Heart left ventricle (tissue), 16 donors: ENCODE measurements at regions not wholly inside any gene's neighbourhood (a gene's known extent, or its start where the extent isn't known, plus 50 kb on each side); places are given as distances from the start of the nearest gene placed in this dataset.

Experiments used
- ATAC-seq, 4 donors: fragments of 200-7000 bp; cut with Tn5 transposase; one replicate each; pipeline ENCODE4 v1.9.1; 2020 to 2022; ENCODE audit warnings: moderate library complexity in 4 of 4, mild to moderate bottlenecking in 3 of 4, moderate number of reproducible peaks in 1 of 4
- DNase-seq, 5 donors: peaks; one replicate each; pipeline ENCODE4 v3.0.0-alpha.2; 2020
- H3K27ac ChIP-seq, 12 donors: fragments of 200-600 bp; sonication (generic) in 4 of 12; one replicate each; pipeline versions ENCODE4 v1.5.0 to v1.8.0; 2016 to 2022; ENCODE audit warnings: mild to moderate bottlenecking in 2 of 12
- H3K27me3 ChIP-seq, 9 donors: fragments of 200-600 bp; sonication (generic) in 2 of 9; one replicate each; pipeline versions ENCODE4 v1.5.1 to v1.8.0; 2016 to 2022; ENCODE audit warnings: mild to moderate bottlenecking in 3 of 9
- H3K36me3 ChIP-seq, 9 donors: fragments of 200-600 bp; sonication (generic) in 2 of 9; one replicate each; pipeline versions ENCODE4 v1.5.0 to v1.8.0; 2018 to 2022; ENCODE audit warnings: mild to moderate bottlenecking in 2 of 9
- H3K4me1 ChIP-seq, 12 donors: fragments of 200-600 bp; sonication (generic) in 4 of 12; one replicate each; pipeline versions ENCODE4 v1.5.0 to v1.8.0; 2016 to 2022; ENCODE audit warnings: mild to moderate bottlenecking in 3 of 12
- H3K4me3 ChIP-seq, 12 donors: fragments of 200-600 bp; sonication (generic) in 4 of 12; one replicate each; pipeline versions ENCODE4 v1.5.0 to v1.8.0; 2017 to 2022; ENCODE audit warnings: mild to moderate bottlenecking in 9 of 12, moderate library complexity in 4 of 12
- H3K9me3 ChIP-seq, 12 donors: fragments of 200-600 bp; sonication (generic) in 4 of 12; one replicate each; pipeline versions ENCODE4 v1.5.0 to v1.8.0; 2016 to 2022; ENCODE audit warnings: mild to moderate bottlenecking in 1 of 12
- CTCF ChIP-seq, 12 donors: fragments of 200-600 bp; sonication (generic) in 4 of 12; IDR thresholded peaks; one replicate each; pipeline versions ENCODE4 v1.5.0 to v1.8.0; 2018 to 2022; ENCODE audit warnings: antibody characterized with exemption in 12 of 12, mild to moderate bottlenecking in 5 of 12
- POLR2A ChIP-seq, 2 donors: fragments of 450-650 bp; IDR thresholded peaks; one replicate each; pipeline ENCODE4 v1.6.1; 2017; ENCODE audit warnings: antibody characterized with exemption in 2 of 2, mild to moderate bottlenecking in 2 of 2, moderate library complexity in 2 of 2
- WGBS, 4 donors: extraction: QIAGEN DNeasy Blood & Tissue Kit in 2 of 4; methylation state at CpG; one replicate each; pipeline versions ENCODE4 v1.1.5 to v1.1.7; 2013 to 2018; 5-methylcytosine and 5-hydroxymethylcytosine counted together
- intact Hi-C, 10 donors: fragments of 100-400 bp; cut with DNase I; formaldehyde crosslinking; loops; one replicate each; pipeline versions ENCODE4 v1.11.1 to v1.14.2; 2022
- donor health status: ischemic (EF 13 %, LVEDD 7.1; RV severe dilation, severe dysfunction).
- donor health status: healthy with polysubstance abuse.
- donor health status: DM: no; HTN: yes; CAD: no.
- donor health status: DM: no; HTN: no; CAD: no.
- donor health status: ischemic (EF 25% LVEDD 6.9; RV normal size, moderate dysfunction).
- donor health status: ischemic (EF 25% LVEDD 5.7; RV mildly dilated, moderate dysfunction).
- donor health status: healthy.
- donor health status: DM: yes; HTN: yes; CAD: no.
- donor health status: ischemic (EF 35%, LVEDD 5.7; RV mildly dilated, moderate dysfunction).
- donor health status: nonischemic (EF 11% LVEDD 7.7; RV severe dilation, severe dysfunction).
- donor health status: DM: yes; HTN: yes; CAD: no.
- donor health status: PGD.
- donor health status: ischemic (EF 29% LVEDD 5.4; RV normal size, mild dysfunction).
- donor health status: nonischemic (EF 23%, LVEDD 6.1; RV moderate dilation, normal function).

DNA sequence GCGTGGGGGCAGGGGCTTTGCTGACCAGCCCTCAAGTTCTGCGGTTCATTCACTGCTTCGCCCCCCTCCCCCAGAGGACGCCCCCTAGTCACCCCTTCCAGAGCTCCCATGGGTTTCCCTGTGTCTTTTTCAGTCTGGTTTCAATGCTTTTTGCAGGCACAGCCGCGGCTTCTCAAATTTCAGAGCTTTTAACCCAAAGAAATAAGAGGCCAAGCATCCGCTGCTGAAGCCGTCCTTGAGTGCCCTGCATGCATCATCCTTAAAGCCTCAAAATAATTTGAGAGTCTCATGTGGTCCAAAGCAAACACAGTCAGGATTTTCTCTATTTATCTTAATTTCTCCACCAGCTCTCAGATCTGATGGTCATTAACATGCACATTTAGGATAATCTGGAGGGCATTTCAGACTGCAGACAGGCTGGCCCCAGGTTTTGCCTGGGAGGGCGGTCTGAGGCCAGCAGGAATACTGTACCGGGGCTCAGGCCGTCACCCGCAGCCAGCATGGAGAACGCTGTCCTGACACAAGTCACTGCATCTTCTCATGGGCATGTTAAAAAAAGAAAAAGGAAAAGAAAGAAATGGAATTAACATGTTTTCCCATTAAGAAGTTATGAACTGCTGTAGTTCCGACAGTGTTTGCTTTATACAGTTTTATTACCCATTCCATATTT is 420.8 kb upstream of the IRX4 start:
- Histone ChIP-seq H3K27ac (no peak overlapping the region), H3K36me3 (no peaks in the 10 kb centered on the region), H3K27me3 (peaks cover 0 to 25% (median 0%) of the 10 kb centered on the region in 9 donors), H3K4me1 (peaks cover 0 to 7% (median 0%) of the 10 kb centered on the region in 12 donors), H3K9me3 (no peaks in the 10 kb centered on the region), H3K4me3 (no peak overlapping the region)
- intact Hi-C loops = no loop called here
- ATAC-seq = no peak
- 49 to 62% (median 54%) methylated on average over 14 of the region's 14 CpGs for whole genome bisulfite sequencing, 4 donors
- no peak for DNase-seq
- TF ChIP-seq POLR2A (IDR thresholded peaks at IDR 0.05) (no peak), CTCF (IDR thresholded peaks at IDR 0.05) (no peak)

DNA sequence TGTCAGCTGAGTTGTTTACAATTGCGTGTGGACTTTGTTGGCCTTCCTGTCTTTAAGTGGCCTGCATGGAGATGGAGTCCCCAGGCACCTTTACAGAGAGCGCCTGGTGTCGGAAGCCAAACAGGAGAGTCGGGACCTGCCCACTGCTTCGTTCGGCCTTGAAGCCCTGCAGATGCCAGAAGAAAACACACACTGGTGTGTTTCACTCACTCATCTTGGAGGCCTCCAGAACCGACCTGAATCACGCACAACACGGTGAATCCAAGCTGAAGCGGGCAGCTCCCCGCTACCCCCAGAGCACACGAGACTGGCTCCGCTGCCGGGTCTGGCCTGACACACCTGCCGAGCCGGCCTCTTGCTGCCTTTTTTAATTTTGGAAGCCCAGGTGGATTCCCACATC is 419.4 kb upstream of the IRX4 start:
- ATAC-seq (no peak), DNase-seq (no peak)
- H3K27ac ChIP-seq = no peak overlapping the region
- 81 to 89% (median 87%) methylated on average over 15 to 16 of the region's 16 CpGs for WGBS, 4 donors
- no peaks in the 10 kb centered on the region for H3K9me3 ChIP-seq
- H3K4me3 ChIP-seq = no peak overlapping the region
- TF ChIP-seq CTCF (IDR thresholded peaks at IDR 0.05) (no peak), POLR2A (IDR thresholded peaks at IDR 0.05) (no peak)
- intact Hi-C loops = no loop called here
- no peaks in the 10 kb centered on the region for H3K36me3 ChIP-seq
- peaks cover 0 to 7% (median 0%) of the 10 kb centered on the region in 12 donors for H3K4me1 ChIP-seq
- H3K27me3 ChIP-seq = peaks cover 0 to 29% (median 0%) of the 10 kb centered on the region in 9 donors

GRCh38 chr5:2300861-2301574 is 418.3 kb upstream of the IRX4 start:
- Histone ChIP-seq H3K9me3 (no peaks in the 10 kb centered on the region), H3K27ac (no peak overlapping the region), H3K36me3 (no peaks in the 10 kb centered on the region), H3K4me1 (peaks cover 0 to 7% (median 0%) of the 10 kb centered on the region in 12 donors), H3K4me3 (no peak overlapping the region), H3K27me3 (peaks cover 0 to 29% (median 0%) of the 10 kb centered on the region in 9 donors)
- WGBS, 4 donors = 86 to 89% (median 88%) methylated on average over 20 to 22 of the region's 22 CpGs
- intact Hi-C loops = no loop called here
- DNase-seq (no peak), ATAC-seq (no peak)
- TF ChIP-seq CTCF (IDR thresholded peaks at IDR 0.05) (no peak), POLR2A (IDR thresholded peaks at IDR 0.05) (no peak)

DNA sequence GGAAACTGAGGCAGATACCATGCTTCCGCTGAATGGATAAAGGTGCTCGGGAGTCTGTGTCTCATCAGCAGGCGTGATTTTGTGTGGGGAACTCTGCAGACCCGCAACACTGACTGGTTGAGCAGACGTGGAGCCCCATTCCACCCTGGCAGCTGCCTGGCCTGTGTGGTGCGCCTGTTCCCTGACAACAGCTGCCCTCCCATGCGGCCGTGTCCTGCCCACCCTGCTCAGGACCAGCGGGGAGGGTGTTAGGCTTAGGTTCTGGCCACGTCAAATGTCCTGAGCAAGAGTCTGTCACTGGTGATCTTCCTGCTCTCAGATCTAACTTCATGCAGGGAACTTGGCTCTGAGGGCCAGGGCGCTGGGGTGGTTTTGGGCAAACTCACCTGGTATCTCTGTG is 417.7 kb upstream of the IRX4 start:
- Histone ChIP-seq H3K9me3 (no peaks in the 10 kb centered on the region), H3K4me3 (no peak overlapping the region), H3K27me3 (peaks cover 0 to 29% (median 0%) of the 10 kb centered on the region in 9 donors), H3K27ac (no peak overlapping the region), H3K36me3 (no peaks in the 10 kb centered on the region), H3K4me1 (peaks cover 0 to 7% (median 0%) of the 10 kb centered on the region in 12 donors)
- ATAC-seq (no peak), DNase-seq (no peak)
- intact Hi-C loops = no loop called here
- TF ChIP-seq POLR2A (IDR thresholded peaks at IDR 0.05) (no peak), CTCF (IDR thresholded peaks at IDR 0.05) (no peak)
- 75 to 93% (median 87%) methylated on average over 5 to 11 of the region's 11 CpGs for WGBS, 4 donors
